SU-DHL-6 (cell line): ENCODE measurements at regions not wholly inside any gene's neighbourhood (a gene's known extent, or its start where the extent isn't known, plus 50 kb on each side); places are given as distances from the start of the nearest gene placed in this dataset.

Experiments
- CTCF ChIP-seq: fragments of 200-600 bp; sonication (generic); IDR thresholded peaks from one replicate; pipeline ENCODE4 v1.5.1; 2017; ENCODE audit warnings: antibody characterized with exemption, mild to moderate bottlenecking, low read length, moderate library complexity; ENCODE audit not compliant: insufficient read depth, poor library complexity, severe bottlenecking
- EZH2phosphoT487 ChIP-seq: fragments of 200-600 bp; sonication (generic), shearing (Covaris generic); conservative IDR thresholded peaks from 2 replicates; pipeline ENCODE4 v1.6.1; 2018; ENCODE audit warnings: mild to moderate bottlenecking, antibody characterized with exemption, low read length, moderate library complexity, mixed read lengths

GRCh38 chr14:61179796-61180398 is 101.2 kb downstream of the TMEM30B start:
- TF ChIP-seq CTCF, result no peak
- no peak for TF ChIP-seq EZH2phosphoT487
